WTC11 (cell line): ENCODE measurements at regions not wholly inside any gene's neighbourhood (a gene's known extent, or its start where the extent isn't known, plus 50 kb on each side); places are given as distances from the start of the nearest gene placed in this dataset.
"Not testable (repeated sequence)": the region's sequence is repeated elsewhere in the genome, so short reads cannot be mapped to it uniquely, and the experiment has no call there.

Source experiments
- ATAC-seq: fragments of 200-7000 bp; cut with Tn5 transposase; 2 replicates; pipeline ENCODE4 v1.10.0; 2021; ENCODE audit warnings: mild to moderate bottlenecking, moderate library complexity
- CTCF ChIA-PET: fragments of 300-600 bp; sonication (Branson Sonifier 250); formaldehyde crosslinking; loops from one replicate; lab custom pipeline; 2021; ENCODE audit warnings: antibody characterized with exemption; lab: Charles Lee
- POLR2A ChIA-PET: fragments of 350-600 bp; sonication (Branson Sonifier 250); formaldehyde crosslinking; loops from one replicate; lab custom pipeline; 2021; ENCODE audit warnings: antibody characterized with exemption; lab: Charles Lee
- DNase-seq: peaks from one replicate; pipeline ENCODE4 v3.0.0; 2021; ENCODE audit warnings: low spot score
- H3K27ac Mint-ChIP-seq: 2 replicates; pipeline ENCODE4 v1.8.0; 2021; ENCODE audit warnings: mixed read lengths
- H3K27me3 Mint-ChIP-seq: 2 replicates; pipeline ENCODE4 v1.8.0; 2021; ENCODE audit warnings: low read depth, mild to moderate bottlenecking, moderate library complexity, mixed read lengths
- H3K36me3 Mint-ChIP-seq: 2 replicates; pipeline ENCODE4 v1.8.0; 2021; ENCODE audit warnings: mixed read lengths
- H3K4me1 Mint-ChIP-seq: 2 replicates; pipeline ENCODE4 v1.8.0; 2022; ENCODE audit warnings: mixed read lengths
- H3K4me3 Mint-ChIP-seq: 2 replicates; pipeline ENCODE4 v1.8.0; 2021; ENCODE audit warnings: mild to moderate bottlenecking, moderate library complexity, mixed read lengths
- H3K9me3 Mint-ChIP-seq: 2 replicates; pipeline ENCODE4 v1.8.0; 2021; ENCODE audit warnings: mixed read lengths
- AFF4 ChIP-seq: sonication (generic); formaldehyde crosslinking; IDR thresholded peaks from 2 replicates; pipeline ENCODE4 v1.8.1; 2023; ENCODE audit warnings: mild to moderate bottlenecking, missing genetic modification reagents, borderline replicate concordance
- CREB1 ChIP-seq: sonication (generic); formaldehyde crosslinking; IDR thresholded peaks from 2 replicates; pipeline ENCODE4 v1.8.0; 2023; ENCODE audit warnings: mild to moderate bottlenecking, missing genetic modification reagents
- GTF2I ChIP-seq: fragments of 250-450 bp; sonication (Bioruptor Pico); conservative IDR thresholded peaks from 2 replicates; pipeline ENCODE4 v1.4.0; 2021; ENCODE audit warnings: mild to moderate bottlenecking
- MXD4 ChIP-seq: fragments of 250-450 bp; sonication (Bioruptor Pico); IDR thresholded peaks from 2 replicates; pipeline ENCODE4 v1.8.0; 2021; ENCODE audit warnings: mild to moderate bottlenecking, moderate library complexity, borderline replicate concordance
- RORB ChIP-seq: fragments of 250-450 bp; sonication (Bioruptor Pico); IDR thresholded peaks from 2 replicates; pipeline ENCODE4 v1.9.0; 2021; ENCODE audit warnings: mild to moderate bottlenecking
- TEAD4 ChIP-seq: sonication (generic); formaldehyde crosslinking; IDR thresholded peaks from 2 replicates; pipeline ENCODE4 v1.8.0; 2022; ENCODE audit warnings: mild to moderate bottlenecking, missing genetic modification reagents
- USF1 ChIP-seq: sonication (generic); formaldehyde crosslinking; IDR thresholded peaks from 2 replicates; pipeline ENCODE4 v1.8.0; 2022; ENCODE audit warnings: mild to moderate bottlenecking, missing genetic modification reagents
- ZNF121 ChIP-seq: sonication (generic); formaldehyde crosslinking; IDR thresholded peaks from 2 replicates; pipeline ENCODE4 v1.8.0; 2023; ENCODE audit warnings: missing genetic modification reagents
- ZNF317 ChIP-seq: sonication (generic); formaldehyde crosslinking; IDR thresholded peaks from 2 replicates; pipeline ENCODE4 v1.8.1; 2023; ENCODE audit warnings: low read depth, mild to moderate bottlenecking, moderate library complexity, missing genetic modification reagents, borderline replicate concordance
- ZNF416 ChIP-seq: fragments of 250-450 bp; sonication (Bioruptor Pico); IDR thresholded peaks from 2 replicates; pipeline ENCODE4 v1.9.0; 2021; ENCODE audit warnings: mild to moderate bottlenecking, inconsistent platforms
- ZNF425 ChIP-seq: fragments of 250-450 bp; sonication (Bioruptor Pico); conservative IDR thresholded peaks from 2 replicates; pipeline ENCODE4 v1.9.0; 2021; ENCODE audit warnings: mild to moderate bottlenecking
- TF ChIP-seq, protein P1 (sequence below): sonication (generic); formaldehyde crosslinking; IDR thresholded peaks from 2 replicates; pipeline ENCODE4 v1.8.1; 2023; ENCODE audit warnings: mild to moderate bottlenecking, missing genetic modification reagents, moderate library complexity

DNA sequence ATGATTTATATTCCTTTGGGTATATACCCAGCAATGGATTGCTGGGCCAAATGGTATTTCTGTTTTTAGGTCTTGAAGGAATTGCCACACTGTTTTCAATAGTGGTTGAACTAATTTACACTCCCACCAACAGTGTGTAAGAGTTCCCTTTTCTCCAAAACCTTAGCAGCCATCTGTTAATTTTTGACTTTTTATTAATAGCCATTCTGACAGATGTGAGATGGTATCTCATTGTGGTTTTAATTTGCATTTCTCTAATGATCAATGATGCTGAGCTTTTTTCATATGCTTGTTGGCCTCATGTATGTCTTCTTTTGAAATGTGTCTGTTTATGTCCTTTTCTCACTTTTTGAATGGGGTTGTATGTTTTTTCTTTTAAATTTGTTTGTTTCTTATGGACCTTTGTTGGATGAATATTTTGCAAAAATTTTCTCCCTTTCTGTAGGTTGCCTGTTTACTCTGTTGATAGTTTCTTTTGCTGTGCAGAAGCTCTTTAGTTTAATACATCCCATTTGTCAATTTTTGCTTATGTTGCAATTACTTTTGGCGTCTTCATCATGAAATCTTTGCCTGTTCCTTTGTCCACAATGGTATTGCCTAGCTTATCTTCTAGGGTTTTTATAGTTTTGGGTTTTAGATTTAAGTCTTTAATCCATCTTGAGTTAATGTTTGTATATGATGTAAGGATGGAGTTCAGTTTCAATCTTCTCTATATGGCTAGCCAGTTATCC is 119.7 kb upstream of the XIRP2 start (continued):
- TF ChIP-seq TEAD4 (CRISPR knock-in tag): no peak

GRCh38 chr2:166766769-166767322 is 121.4 kb upstream of the XIRP2 start:
- Mint-ChIP-seq H3K27ac (peak overlapping the region; percentile 26; the same call in 1 of the 2 replicates), H3K4me1 (peaks cover 45% of the 10 kb centered on the region), H3K9me3 (peaks cover 16% of the 10 kb centered on the region), H3K4me3 (peak overlapping the region; percentile 34), H3K36me3 (peaks cover 13% of the 10 kb centered on the region)
- DNase-seq, CTCF ChIA-PET, POLR2A ChIA-PET, ATAC-seq, H3K27me3 Mint-ChIP-seq: not testable (repeated sequence)

- TF ChIP-seq USF1 (CRISPR knock-in tag): peak; percentile 64
- no peak for TF ChIP-seq ZNF317 (CRISPR knock-in tag)
- TF ChIP-seq, protein P1, sequence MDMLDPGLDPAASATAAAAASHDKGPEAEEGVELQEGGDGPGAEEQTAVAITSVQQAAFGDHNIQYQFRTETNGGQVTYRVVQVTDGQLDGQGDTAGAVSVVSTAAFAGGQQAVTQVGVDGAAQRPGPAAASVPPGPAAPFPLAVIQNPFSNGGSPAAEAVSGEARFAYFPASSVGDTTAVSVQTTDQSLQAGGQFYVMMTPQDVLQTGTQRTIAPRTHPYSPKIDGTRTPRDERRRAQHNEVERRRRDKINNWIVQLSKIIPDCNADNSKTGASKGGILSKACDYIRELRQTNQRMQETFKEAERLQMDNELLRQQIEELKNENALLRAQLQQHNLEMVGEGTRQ (CRISPR knock-in tag): peak; percentile 81
- peaks cover 15% of the 10 kb centered on the region for H3K36me3 Mint-ChIP-seq
- peak; percentile 26 for DNase-seq
- peak; percentile 52 for ATAC-seq
- no peak overlapping the region for H3K27ac Mint-ChIP-seq
- POLR2A ChIA-PET: no interaction called here
- no peak overlapping the region for H3K4me3 Mint-ChIP-seq
- H3K4me1 Mint-ChIP-seq: peaks cover 40% of the 10 kb centered on the region
- CTCF ChIA-PET: no interaction called here
- no peaks in the 10 kb centered on the region for H3K27me3 Mint-ChIP-seq
- H3K9me3 Mint-ChIP-seq: peaks cover 16% of the 10 kb centered on the region
These were observed 122.1 kb upstream of the XIRP2 start for GRCh38 chr2:166766220-166766619.

- H3K4me1 Mint-ChIP-seq: peaks cover 35% of the 10 kb centered on the region
- CTCF ChIA-PET: no interaction called here
- ATAC-seq: peak; percentile 89
- TF ChIP-seq CREB1 (CRISPR knock-in tag) (no peak), RORB (CRISPR knock-in tag) (no peak), MXD4 (CRISPR knock-in tag) (no peak), AFF4 (no peak), ZNF121 (CRISPR knock-in tag) (no peak), ZNF416 (CRISPR knock-in tag) (no peak)
- H3K27ac Mint-ChIP-seq: peak overlapping the region; percentile 86
- DNase-seq: peak; percentile 24
- H3K4me3 Mint-ChIP-seq: no peak overlapping the region; the same call in 1 of the 2 replicates
- no peaks in the 10 kb centered on the region for H3K27me3 Mint-ChIP-seq
- POLR2A ChIA-PET: no interaction called here
- peaks cover 13% of the 10 kb centered on the region for H3K36me3 Mint-ChIP-seq
- peaks cover 20% of the 10 kb centered on the region for H3K9me3 Mint-ChIP-seq
These were observed 123.1 kb upstream of the XIRP2 start for GRCh38 chr2:166765141-166765540.

GRCh38 chr2:166764702-166765101 is 123.6 kb upstream of the XIRP2 start:
- TF ChIP-seq ZNF425 (CRISPR knock-in tag) (no peak), ZNF121 (CRISPR knock-in tag) (peak; percentile 99), GTF2I (CRISPR knock-in tag) (0 out of 2 replicates have a peak, but pooled peaks have one; percentile 62)
- H3K4me1 Mint-ChIP-seq: peaks cover 35% of the 10 kb centered on the region
- H3K9me3 Mint-ChIP-seq: peaks cover 15% of the 10 kb centered on the region
- ATAC-seq: no peak
- CTCF ChIA-PET: interaction anchor here (1.2 kb wide), 1 partner anchor 9 kb away, joined by 4 read pairs; no protein-coding TSS in a partner anchor
- no peaks in the 10 kb centered on the region for H3K27me3 Mint-ChIP-seq
- no peak for DNase-seq
- H3K36me3 Mint-ChIP-seq: peaks cover 10% of the 10 kb centered on the region
- POLR2A ChIA-PET: no interaction called here
- H3K27ac Mint-ChIP-seq: peak overlapping the region; percentile 86
- no peak overlapping the region for H3K4me3 Mint-ChIP-seq
